HepG2 (cell line): ENCODE measurements at regions not wholly inside any gene's neighbourhood (a gene's known extent, or its start where the extent isn't known, plus 50 kb on each side); places are given as distances from the start of the nearest gene placed in this dataset.

Source experiments
- ATAC-seq: fragments of 200-7000 bp; cut with Tn5 transposase; 3 replicates; pipeline ENCODE4 v1.9.1; 2020; ENCODE audit warnings: mild to moderate bottlenecking, moderate library complexity
- BruUV-seq: library from RNA; stranded (reverse); fragments of 400-500 nt; replicated peaks from 2 replicates; lab custom pipeline; 2021; lab: Mats Ljungman, UMichigan
- CTCF ChIA-PET: fragments of 300-600 bp; formaldehyde crosslinking; extraction: SDS; loops from one replicate; lab custom pipeline; 2021; ENCODE audit warnings: low total read pairs, inconsistent platforms, low intra/inter-chr PET ratio; lab: Yijun Ruan, JAX
- POLR2A ChIA-PET: fragments of 350-600 bp; sonication (Branson Sonifier 250); formaldehyde crosslinking; loops from one replicate; lab custom pipeline; 2020; ENCODE audit warnings: antibody characterized with exemption, inconsistent platforms; lab: Yijun Ruan, JAX
- DNase-seq: peaks from one replicate; pipeline ENCODE4 v3.0.0-alpha.2; 2015; ENCODE audit warnings: low spot score
- FAIRE-seq: peaks from 3 replicates; lab custom pipeline; 2011; peaks lifted over from hg19 to GRCh38; lab: Jason Lieb, UNC
- H2AFZ ChIP-seq: one replicate; pipeline ENCODE4 v1.6.1; 2011; ENCODE audit warnings: low read length, inconsistent platforms
- H3K27ac ChIP-seq: fragments of 300-600 bp; 3 replicates; pipeline ENCODE4 v1.8.0; 2011; ENCODE audit warnings: mixed run types, mild to moderate bottlenecking, mixed read lengths, low read length, inconsistent platforms; ENCODE audit not compliant: insufficient read depth; ENCODE audit errors: extremely low read length
- H3K27me3 ChIP-seq, 2 experiments: fragments of 200-600 bp in 1 of 2; 2 replicates in 1 of 2; 3 replicates in 1 of 2; pipeline versions ENCODE4 v1.6.0 to v1.8.0; 2011; ENCODE audit warnings: low read length in 2 of 2, mild to moderate bottlenecking in 2 of 2, moderate library complexity in 2 of 2, inconsistent platforms in 1 of 2; ENCODE audit not compliant: insufficient read depth in 2 of 2, control insufficient read depth in 1 of 2
- H3K36me3 ChIP-seq, 2 experiments: fragments of 200-600 bp in 1 of 2; replicated peaks in 1 of 2; 2 replicates in 1 of 2; 3 replicates in 1 of 2; pipeline versions ENCODE4 v1.5.1 to v1.8.0; 2011; ENCODE audit warnings: low read length in 2 of 2, inconsistent platforms in 1 of 2; ENCODE audit not compliant: insufficient read depth in 2 of 2, control insufficient read depth in 1 of 2
- H3K4me1 ChIP-seq: 2 replicates; pipeline ENCODE4 v1.5.1; 2012; ENCODE audit warnings: low read length, inconsistent platforms; ENCODE audit not compliant: insufficient read depth
- H3K4me2 ChIP-seq: 2 replicates; pipeline ENCODE4 v1.6.0; 2011; ENCODE audit warnings: low read depth, low read length, inconsistent platforms
- H3K4me3 ChIP-seq, 3 experiments: fragments of 200-600 bp in 1 of 3; sonication (generic), shearing (Covaris generic) in 1 of 3; replicated peaks in 1 of 3; 2 replicates each; pipeline ENCODE4 v1.5.1; 2011 to 2016; ENCODE audit warnings: low read length in 3 of 3, inconsistent platforms in 2 of 3, low read depth in 2 of 3, mild to moderate bottlenecking in 2 of 3, control low read depth in 1 of 3, mixed read lengths in 1 of 3; ENCODE audit not compliant: insufficient read depth in 1 of 3
- H3K79me2 ChIP-seq: one replicate; pipeline ENCODE4 v1.6.1; 2011; ENCODE audit warnings: low read length, inconsistent platforms; ENCODE audit not compliant: insufficient read depth
- H3K9ac ChIP-seq: 2 replicates; pipeline ENCODE4 v1.6.0; 2011; ENCODE audit warnings: mild to moderate bottlenecking, low read depth, low read length, inconsistent platforms; ENCODE audit not compliant: insufficient read depth
- H3K9me3 ChIP-seq: 2 replicates; pipeline ENCODE4 v1.5.1; 2012; ENCODE audit warnings: mild to moderate bottlenecking, low read length
- H4K20me1 ChIP-seq: 2 replicates; pipeline ENCODE4 v1.6.0; 2011; ENCODE audit warnings: inconsistent platforms, mild to moderate bottlenecking, low read length, moderate library complexity; ENCODE audit not compliant: insufficient read depth
- ELF3 ChIP-seq: IDR thresholded peaks from 2 replicates; pipeline ENCODE4 v1.6.1; 2016; ENCODE audit warnings: missing genetic modification reagents, missing compliant biosample characterization
- FOXJ3 ChIP-seq: sonication (generic); formaldehyde crosslinking; IDR thresholded peaks from 2 replicates; pipeline ENCODE4 v1.4.0; 2020; ENCODE audit warnings: missing genetic modification reagents, mild to moderate bottlenecking, borderline replicate concordance
- GTF2F1 ChIP-seq: fragments of 150-350 bp; IDR thresholded peaks from 2 replicates; pipeline ENCODE4 v1.6.1; 2014; ENCODE audit warnings: low read length
- MAF1 ChIP-seq: sonication (generic); formaldehyde crosslinking; IDR thresholded peaks from 2 replicates; pipeline ENCODE4 v1.5.0; 2020; ENCODE audit warnings: missing genetic modification reagents, borderline replicate concordance
- PAWR ChIP-seq: sonication (generic); formaldehyde crosslinking; IDR thresholded peaks from 2 replicates; pipeline ENCODE4 v1.4.0; 2020; ENCODE audit warnings: missing genetic modification reagents, mild to moderate bottlenecking, borderline replicate concordance
- SIN3B ChIP-seq: fragments of 150-350 bp; IDR thresholded peaks from 2 replicates; pipeline ENCODE4 v1.6.1; 2014; ENCODE audit warnings: low read length
- SMC3 ChIP-seq: IDR thresholded peaks from 2 replicates; pipeline ENCODE4 v1.6.1; 2011; ENCODE audit warnings: low read length, improper control_type of control experiment
- SOX13 ChIP-seq, 3 experiments: fragments of 450-650 bp in 1 of 3; sonication (generic) in 1 of 3; formaldehyde crosslinking in 1 of 3; IDR thresholded peaks in 2 of 3; conservative IDR thresholded peaks in 1 of 3; 2 replicates each; pipeline versions ENCODE4 v1.5.0 to v1.6.1; 2016 to 2020; ENCODE audit warnings: antibody characterized with exemption in 1 of 3, mild to moderate bottlenecking in 1 of 3, missing compliant biosample characterization in 1 of 3, missing genetic modification reagents in 1 of 3, moderate library complexity in 1 of 3
- TARDBP ChIP-seq: sonication (generic); formaldehyde crosslinking; IDR thresholded peaks from 2 replicates; pipeline ENCODE4 v1.8.0; 2022; ENCODE audit warnings: mild to moderate bottlenecking, missing genetic modification reagents
- TEAD3 ChIP-seq: optimal IDR thresholded peaks from 2 replicates; pipeline ENCODE3; 2016; ENCODE audit warnings: borderline replicate concordance
- ZFP36 ChIP-seq: fragments of 150-350 bp; IDR thresholded peaks from 2 replicates; pipeline ENCODE4 v1.6.1; 2018; ENCODE audit warnings: borderline replicate concordance, low read length, low read depth; ENCODE audit not compliant: partially characterized antibody
- ZNF225 ChIP-seq: sonication (generic); formaldehyde crosslinking; IDR thresholded peaks from 2 replicates; pipeline ENCODE4 v1.4.0; 2020; ENCODE audit warnings: mild to moderate bottlenecking, missing genetic modification reagents
- ZNF430 ChIP-seq: sonication (generic); formaldehyde crosslinking; IDR thresholded peaks from 2 replicates; pipeline ENCODE4 v1.9.0; 2021; ENCODE audit warnings: mild to moderate bottlenecking, missing genetic modification reagents
- ZNF670 ChIP-seq: sonication (generic); formaldehyde crosslinking; IDR thresholded peaks from 2 replicates; pipeline ENCODE4 v1.8.0; 2022; ENCODE audit warnings: mild to moderate bottlenecking, missing genetic modification reagents, borderline replicate concordance
- WGBS: methylation state at CpG from one replicate; pipeline ENCODE4 v1.1.6; 2017; ENCODE audit warnings: low lambda C conversion rate; 5-methylcytosine and 5-hydroxymethylcytosine counted together
- in situ Hi-C: cut with HindIII; loops from 2 replicates; pipeline ENCODE4 v1.10.0; 2017; ENCODE audit warnings: low pct_unique_long_range_greater_than_20kb; ENCODE audit not compliant: extremely low pct_ligation_motif_present
- intact Hi-C: fragments of 100-400 bp; cut with micrococcal nuclease; formaldehyde crosslinking; loops from one replicate; pipeline ENCODE4 v1.10.0; 2022; ENCODE audit not compliant: unreplicated experiment
- TF ChIP-seq, protein P1 (sequence below): IDR thresholded peaks from 2 replicates; pipeline ENCODE4 v1.4.0; 2020; ENCODE audit warnings: mild to moderate bottlenecking, missing genetic modification reagents
- TF ChIP-seq, protein P2 (sequence below): sonication (generic); formaldehyde crosslinking; IDR thresholded peaks from 2 replicates; pipeline ENCODE4 v1.8.0; 2022; ENCODE audit warnings: missing genetic modification reagents, mild to moderate bottlenecking, inconsistent platforms, borderline replicate concordance
- TF ChIP-seq, protein P3 (sequence below): IDR thresholded peaks from 2 replicates; pipeline ENCODE4 v1.6.1; 2016
- TF ChIP-seq, protein P4 (sequence below): IDR thresholded peaks from 2 replicates; pipeline ENCODE4 v1.6.1; 2016

DNA sequence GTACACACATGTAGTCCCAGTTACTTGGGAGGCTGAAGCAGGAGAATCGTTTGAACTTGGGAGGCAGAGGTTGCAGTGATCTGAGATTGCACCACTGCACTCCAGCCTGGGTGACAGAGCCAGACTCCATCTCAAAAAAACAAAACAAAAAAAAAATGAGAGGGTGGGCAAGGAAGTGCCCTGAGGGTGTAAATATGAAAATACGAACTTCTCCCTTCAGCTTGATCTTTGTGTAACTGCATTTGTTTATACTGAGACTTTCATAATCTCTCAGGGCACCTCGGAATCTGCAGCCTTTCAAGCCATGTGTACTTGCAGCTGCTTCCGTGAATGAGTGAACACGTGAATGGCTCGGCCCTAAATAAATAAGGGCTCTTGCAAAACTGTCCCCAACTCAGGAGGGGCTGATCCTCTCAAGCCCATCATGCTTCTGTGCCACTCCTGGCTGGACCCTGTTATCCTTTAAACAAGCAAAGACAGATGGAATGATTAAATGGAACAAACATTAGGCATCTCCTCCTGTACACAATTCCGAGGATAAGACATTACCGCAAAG lies 96.8 kb downstream of the BOD1L2 start:
- Histone ChIP-seq H3K36me3 (no peaks in the 10 kb centered on the region), H3K4me1 (peaks cover 16% of the 10 kb centered on the region), H3K4me2 (peak overlapping the region; percentile 9), H2AFZ (no peak overlapping the region), H3K27ac (no peak overlapping the region), H3K79me2 (no peaks in the 10 kb centered on the region), H3K27me3 (peaks cover 0 to 2% of the 10 kb centered on the region in 2 experiments; a peak in 2 of 5 replicates), H4K20me1 (no peaks in the 10 kb centered on the region), H3K9ac (no peak overlapping the region), H3K4me3 (no peak overlapping the region), H3K9me3 (no peaks in the 10 kb centered on the region)
- WGBS, result 0% methylated on average over 8 of the region's 8 CpGs
- ChIA-PET CTCF (no interaction called here), POLR2A (no interaction called here)
- peak; percentile 72 for FAIRE-seq
- no TSS peak for BruUV-seq
- peak; percentile 88 for ATAC-seq
- intact Hi-C loops, result no loop called here
- in situ Hi-C loops, result no loop called here
- DNase-seq, result peak; percentile 62
- TF ChIP-seq, protein P1, sequence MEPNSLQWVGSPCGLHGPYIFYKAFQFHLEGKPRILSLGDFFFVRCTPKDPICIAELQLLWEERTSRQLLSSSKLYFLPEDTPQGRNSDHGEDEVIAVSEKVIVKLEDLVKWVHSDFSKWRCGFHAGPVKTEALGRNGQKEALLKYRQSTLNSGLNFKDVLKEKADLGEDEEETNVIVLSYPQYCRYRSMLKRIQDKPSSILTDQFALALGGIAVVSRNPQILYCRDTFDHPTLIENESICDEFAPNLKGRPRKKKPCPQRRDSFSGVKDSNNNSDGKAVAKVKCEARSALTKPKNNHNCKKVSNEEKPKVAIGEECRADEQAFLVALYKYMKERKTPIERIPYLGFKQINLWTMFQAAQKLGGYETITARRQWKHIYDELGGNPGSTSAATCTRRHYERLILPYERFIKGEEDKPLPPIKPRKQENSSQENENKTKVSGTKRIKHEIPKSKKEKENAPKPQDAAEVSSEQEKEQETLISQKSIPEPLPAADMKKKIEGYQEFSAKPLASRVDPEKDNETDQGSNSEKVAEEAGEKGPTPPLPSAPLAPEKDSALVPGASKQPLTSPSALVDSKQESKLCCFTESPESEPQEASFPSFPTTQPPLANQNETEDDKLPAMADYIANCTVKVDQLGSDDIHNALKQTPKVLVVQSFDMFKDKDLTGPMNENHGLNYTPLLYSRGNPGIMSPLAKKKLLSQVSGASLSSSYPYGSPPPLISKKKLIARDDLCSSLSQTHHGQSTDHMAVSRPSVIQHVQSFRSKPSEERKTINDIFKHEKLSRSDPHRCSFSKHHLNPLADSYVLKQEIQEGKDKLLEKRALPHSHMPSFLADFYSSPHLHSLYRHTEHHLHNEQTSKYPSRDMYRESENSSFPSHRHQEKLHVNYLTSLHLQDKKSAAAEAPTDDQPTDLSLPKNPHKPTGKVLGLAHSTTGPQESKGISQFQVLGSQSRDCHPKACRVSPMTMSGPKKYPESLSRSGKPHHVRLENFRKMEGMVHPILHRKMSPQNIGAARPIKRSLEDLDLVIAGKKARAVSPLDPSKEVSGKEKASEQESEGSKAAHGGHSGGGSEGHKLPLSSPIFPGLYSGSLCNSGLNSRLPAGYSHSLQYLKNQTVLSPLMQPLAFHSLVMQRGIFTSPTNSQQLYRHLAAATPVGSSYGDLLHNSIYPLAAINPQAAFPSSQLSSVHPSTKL (CRISPR knock-in tag), result peak; percentile 66
- TF ChIP-seq ZNF225 (CRISPR knock-in tag) (no peak), ELF3 (CRISPR knock-in tag) (0 out of 2 replicates have a peak, but pooled peaks have one; percentile 17), GTF2F1 (no peak), PAWR (CRISPR knock-in tag) (no peak), ZNF670 (CRISPR knock-in tag) (0 out of 2 replicates have a peak, but pooled peaks have one; percentile 43), FOXJ3 (CRISPR knock-in tag) (peak; percentile 76; the same call in 1 of the 2 replicates), TARDBP (CRISPR knock-in tag) (peak; percentile 39; the same call in 1 of the 2 replicates), MAF1 (CRISPR knock-in tag) (no peak), SOX13 (IDR thresholded peaks at IDR 0.05) (no peak), SOX13 (CRISPR knock-in tag; conservative IDR thresholded peaks at IDR 0.05 in 1 of 2, IDR thresholded peaks at IDR 0.05 in 1 of 2) (peak in 1 of 2 experiments; percentile 61; a peak in 2 of 4 replicates), ZFP36 (no peak), SIN3B (no peak), SMC3 (no peak), ZNF430 (CRISPR knock-in tag) (no peak), TEAD3 (peak; percentile 20)
- TF ChIP-seq, protein P2, sequence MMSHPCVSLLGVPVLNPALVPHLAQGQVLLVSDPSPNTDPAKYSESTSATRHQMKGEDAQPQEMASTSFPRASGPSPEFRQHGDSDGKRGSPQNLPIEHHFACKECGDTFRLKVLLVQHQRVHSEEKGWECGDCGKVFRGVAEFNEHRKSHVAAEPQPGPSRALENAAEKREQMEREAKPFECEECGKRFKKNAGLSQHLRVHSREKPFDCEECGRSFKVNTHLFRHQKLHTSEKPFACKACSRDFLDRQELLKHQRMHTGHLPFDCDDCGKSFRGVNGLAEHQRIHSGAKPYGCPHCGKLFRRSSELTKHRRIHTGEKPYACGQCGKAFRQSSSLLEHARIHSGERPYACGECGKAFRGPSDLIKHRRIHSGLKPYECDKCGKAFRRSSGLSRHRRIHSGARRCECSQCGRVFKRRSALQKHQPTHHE (CRISPR knock-in tag), result no peak
- TF ChIP-seq, protein P3, sequence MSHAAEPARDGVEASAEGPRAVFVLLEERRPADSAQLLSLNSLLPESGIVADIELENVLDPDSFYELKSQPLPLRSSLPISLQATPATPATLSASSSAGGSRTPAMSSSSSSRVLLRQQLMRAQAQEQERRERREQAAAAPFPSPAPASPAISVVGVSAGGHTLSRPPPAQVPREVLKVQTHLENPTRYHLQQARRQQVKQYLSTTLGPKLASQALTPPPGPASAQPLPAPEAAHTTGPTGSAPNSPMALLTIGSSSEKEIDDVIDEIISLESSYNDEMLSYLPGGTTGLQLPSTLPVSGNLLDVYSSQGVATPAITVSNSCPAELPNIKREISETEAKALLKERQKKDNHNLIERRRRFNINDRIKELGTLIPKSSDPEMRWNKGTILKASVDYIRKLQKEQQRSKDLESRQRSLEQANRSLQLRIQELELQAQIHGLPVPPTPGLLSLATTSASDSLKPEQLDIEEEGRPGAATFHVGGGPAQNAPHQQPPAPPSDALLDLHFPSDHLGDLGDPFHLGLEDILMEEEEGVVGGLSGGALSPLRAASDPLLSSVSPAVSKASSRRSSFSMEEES (CRISPR knock-in tag), result peak; percentile 47; the same call in 1 of the 2 replicates
- TF ChIP-seq, protein P4, sequence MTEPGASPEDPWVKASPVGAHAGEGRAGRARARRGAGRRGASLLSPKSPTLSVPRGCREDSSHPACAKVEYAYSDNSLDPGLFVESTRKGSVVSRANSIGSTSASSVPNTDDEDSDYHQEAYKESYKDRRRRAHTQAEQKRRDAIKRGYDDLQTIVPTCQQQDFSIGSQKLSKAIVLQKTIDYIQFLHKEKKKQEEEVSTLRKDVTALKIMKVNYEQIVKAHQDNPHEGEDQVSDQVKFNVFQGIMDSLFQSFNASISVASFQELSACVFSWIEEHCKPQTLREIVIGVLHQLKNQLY (CRISPR knock-in tag), result peak; percentile 74
